GM12878 (cell line): ENCODE measurements at regions not wholly inside any gene's neighbourhood (a gene's known extent, or its start where the extent isn't known, plus 50 kb on each side); places are given as distances from the start of the nearest gene placed in this dataset.

Source experiments
- ATAC-seq: fragments of 200-7000 bp; cut with Tn5 transposase; 3 replicates; pipeline ENCODE4 v1.9.1; 2020; ENCODE audit warnings: mild to moderate bottlenecking, moderate library complexity
- BruUV-seq: library from RNA; stranded (reverse); fragments of 400-500 nt; replicated peaks from 2 replicates; lab custom pipeline; 2021; lab: Mats Ljungman, UMichigan
- CTCF ChIA-PET: fragments of 300-600 bp; sonication (Branson Sonifier 250); formaldehyde crosslinking; extraction: SDS; loops from one replicate; lab custom pipeline; 2021; ENCODE audit warnings: inconsistent platforms; lab: Yijun Ruan, JAX
- POLR2A ChIA-PET: fragments of 350-600 bp; formaldehyde crosslinking; extraction: SDS; loops from one replicate; lab custom pipeline; 2021; ENCODE audit warnings: inconsistent platforms; lab: Charles Lee
- RAD21 ChIA-PET: fragments of 300-600 bp; sonication (Branson Sonifier 250); formaldehyde crosslinking; loops from one replicate; lab custom pipeline; 2023; ENCODE audit warnings: antibody characterized with exemption; ENCODE audit not compliant: unreplicated experiment; lab: Charles Lee
- SMC1A ChIA-PET: fragments of 300-600 bp; sonication (Branson Sonifier 250); formaldehyde crosslinking; loops from one replicate; lab custom pipeline; 2023; ENCODE audit not compliant: unreplicated experiment, uncharacterized antibody; lab: Charles Lee
- DNase-seq: peaks from one replicate; pipeline ENCODE4 v3.0.0-alpha.2; 2011; ENCODE audit warnings: low read depth, low spot score
- FAIRE-seq: peaks from 3 replicates; lab custom pipeline; 2011; peaks lifted over from hg19 to GRCh38; lab: Jason Lieb, UNC
- H2AFZ ChIP-seq: 2 replicates; pipeline ENCODE4 v1.6.0; 2011; ENCODE audit warnings: low read depth, low read length, control low read depth; ENCODE audit not compliant: control insufficient read depth
- H3K27ac ChIP-seq: 2 replicates; pipeline ENCODE4 v1.5.1; 2011; ENCODE audit warnings: control low read depth; ENCODE audit not compliant: control insufficient read depth, insufficient read depth
- H3K27me3 ChIP-seq, 2 experiments: replicated peaks in 1 of 2; 2 replicates each; pipeline versions ENCODE4 v1.6.0 to v1.6.1; 2011; ENCODE audit warnings: low read length in 1 of 2; ENCODE audit not compliant: control insufficient read depth in 2 of 2, insufficient read depth in 2 of 2
- H3K36me3 ChIP-seq, 2 experiments: 2 replicates each; pipeline ENCODE4 v1.5.1; 2011; ENCODE audit warnings: low read length in 1 of 2; ENCODE audit not compliant: control insufficient read depth in 2 of 2, insufficient read depth in 2 of 2
- H3K4me1 ChIP-seq: 2 replicates; pipeline ENCODE4 v1.6.1; 2011; ENCODE audit warnings: mild to moderate bottlenecking, low read length, moderate library complexity, mixed read lengths; ENCODE audit not compliant: control insufficient read depth, insufficient read depth
- H3K4me2 ChIP-seq: 2 replicates; pipeline ENCODE4 v1.6.0; 2011; ENCODE audit warnings: control low read depth; ENCODE audit not compliant: control insufficient read depth, insufficient read depth
- H3K4me3 ChIP-seq: fragments of 200-600 bp; sonication (generic); 2 replicates; pipeline ENCODE4 v1.5.1; 2016
- H3K79me2 ChIP-seq: 2 replicates; pipeline ENCODE4 v1.6.0; 2011; ENCODE audit warnings: low read length; ENCODE audit not compliant: control insufficient read depth, insufficient read depth
- H3K9ac ChIP-seq: 2 replicates; pipeline ENCODE4 v1.8.0; 2011; ENCODE audit warnings: low read length, control low read depth, mixed read lengths; ENCODE audit not compliant: control insufficient read depth, insufficient read depth
- H3K9me3 ChIP-seq: replicated peaks from 3 replicates; pipeline ENCODE4 v1.5.1; 2011; ENCODE audit warnings: mild to moderate bottlenecking, low read length; ENCODE audit not compliant: control insufficient read depth, insufficient read depth
- H4K20me1 ChIP-seq: 2 replicates; pipeline ENCODE4 v1.6.0; 2011; ENCODE audit not compliant: control insufficient read depth, insufficient read depth
- CBX5 ChIP-seq: sonication (generic); IDR thresholded peaks from 2 replicates; pipeline ENCODE4 v1.6.1; 2016; ENCODE audit warnings: low read depth, moderate library complexity, mild to moderate bottlenecking, inconsistent platforms
- CHD2 ChIP-seq: IDR thresholded peaks from 2 replicates; pipeline ENCODE4 v1.6.1; 2011; ENCODE audit warnings: low read depth, low read length, improper control_type of control experiment, borderline replicate concordance
- EZH2 ChIP-seq: IDR thresholded peaks from 2 replicates; pipeline ENCODE4 v1.6.1; 2012; ENCODE audit warnings: low read depth, mild to moderate bottlenecking, control low read depth, inconsistent platforms, low read length, borderline replicate concordance; ENCODE audit not compliant: control insufficient read depth
- IKZF1 ChIP-seq: fragments of 450-650 bp; conservative IDR thresholded peaks from 2 replicates; pipeline ENCODE4 v1.6.1; 2017; ENCODE audit warnings: antibody characterized with exemption, mild to moderate bottlenecking
- IRF5 ChIP-seq: fragments of 450-650 bp; IDR thresholded peaks from 2 replicates; pipeline ENCODE4 v1.6.1; 2017; ENCODE audit warnings: borderline replicate concordance
- POLR2A ChIP-seq: IDR thresholded peaks from 2 replicates; pipeline ENCODE4 v1.6.1; 2011; ENCODE audit warnings: low read depth, mild to moderate bottlenecking, low read length
- USF2 ChIP-seq: IDR thresholded peaks from 2 replicates; pipeline ENCODE4 v1.6.1; 2011; ENCODE audit warnings: low read depth, low read length, improper control_type of control experiment, borderline replicate concordance
- ZNF24 ChIP-seq: fragments of 450-650 bp; IDR thresholded peaks from 2 replicates; pipeline ENCODE4 v1.6.1; 2017; ENCODE audit warnings: antibody characterized with exemption, mild to moderate bottlenecking
- WGBS: methylation state at CpG from one replicate; pipeline ENCODE4 v1.1.6; 2016; ENCODE audit warnings: low lambda C conversion rate; ENCODE audit not compliant: insufficient replicate concordance, insufficient coverage; ENCODE audit errors: missing lambda C conversion rate; 5-methylcytosine and 5-hydroxymethylcytosine counted together
- in situ Hi-C: fragments of 300-500 bp; cut with MboI; formaldehyde crosslinking; loops from 9 replicates; pipeline ENCODE4 v1.14.3; 2018; ENCODE audit warnings: mixed read lengths
- intact Hi-C: fragments of 100-400 bp; cut with micrococcal nuclease; formaldehyde crosslinking; loops from one replicate; pipeline ENCODE4 v1.14.2; 2022; ENCODE audit not compliant: unreplicated experiment
- TF ChIP-seq, protein P1 (sequence below): fragments of 450-650 bp; conservative IDR thresholded peaks from 2 replicates; pipeline ENCODE4 v1.6.1; 2017; ENCODE audit warnings: mild to moderate bottlenecking, moderate library complexity
- TF ChIP-seq, protein P2 (sequence below): IDR thresholded peaks from 2 replicates; pipeline ENCODE4 v1.6.1; 2012; ENCODE audit warnings: mild to moderate bottlenecking, low read depth, low read length

DNA sequence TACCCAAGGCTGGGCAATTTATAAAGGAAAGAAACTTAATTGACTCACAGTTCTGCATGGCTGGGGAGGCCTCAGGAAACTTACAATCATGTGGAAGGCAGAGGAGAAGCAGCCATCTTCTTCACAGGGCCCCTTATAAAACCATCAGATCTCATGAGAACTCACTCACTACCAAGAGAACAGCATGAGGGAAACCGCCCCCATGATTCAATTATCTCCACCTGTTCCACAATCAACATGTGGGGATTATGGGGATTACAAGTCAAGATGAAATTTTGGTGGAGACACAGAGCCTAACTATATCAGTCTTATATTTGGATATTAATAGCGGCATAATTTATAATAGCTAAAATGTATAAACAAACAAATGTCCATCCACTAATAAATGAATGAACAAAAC lies 1123.7 kb upstream of the NCAM2 start:
- intact Hi-C loops = no loop called here
- no peak overlapping the region for H3K4me3 ChIP-seq
- no peaks in the 10 kb centered on the region for H3K27me3 ChIP-seq
- ChIA-PET RAD21 (no interaction called here), SMC1A (no interaction called here), CTCF (no interaction called here), POLR2A (no interaction called here)
- WGBS = 45% methylated on average over 2 of the region's 2 CpGs
- H3K4me1 ChIP-seq = no peaks in the 10 kb centered on the region
- FAIRE-seq (no peak), DNase-seq (no peak), ATAC-seq (no peak)
- BruUV-seq = no TSS peak
- H3K9me3 ChIP-seq = no peaks in the 10 kb centered on the region
- H3K27ac ChIP-seq = no peak overlapping the region
- H3K79me2 ChIP-seq = no peaks in the 10 kb centered on the region
- no peaks in the 10 kb centered on the region for H3K36me3 ChIP-seq
- in situ Hi-C loops = no loop called here
- no peak for TF ChIP-seq CHD2
- no peak for TF ChIP-seq POLR2A
- TF ChIP-seq ZNF24 = no peak
- TF ChIP-seq, protein P1, sequence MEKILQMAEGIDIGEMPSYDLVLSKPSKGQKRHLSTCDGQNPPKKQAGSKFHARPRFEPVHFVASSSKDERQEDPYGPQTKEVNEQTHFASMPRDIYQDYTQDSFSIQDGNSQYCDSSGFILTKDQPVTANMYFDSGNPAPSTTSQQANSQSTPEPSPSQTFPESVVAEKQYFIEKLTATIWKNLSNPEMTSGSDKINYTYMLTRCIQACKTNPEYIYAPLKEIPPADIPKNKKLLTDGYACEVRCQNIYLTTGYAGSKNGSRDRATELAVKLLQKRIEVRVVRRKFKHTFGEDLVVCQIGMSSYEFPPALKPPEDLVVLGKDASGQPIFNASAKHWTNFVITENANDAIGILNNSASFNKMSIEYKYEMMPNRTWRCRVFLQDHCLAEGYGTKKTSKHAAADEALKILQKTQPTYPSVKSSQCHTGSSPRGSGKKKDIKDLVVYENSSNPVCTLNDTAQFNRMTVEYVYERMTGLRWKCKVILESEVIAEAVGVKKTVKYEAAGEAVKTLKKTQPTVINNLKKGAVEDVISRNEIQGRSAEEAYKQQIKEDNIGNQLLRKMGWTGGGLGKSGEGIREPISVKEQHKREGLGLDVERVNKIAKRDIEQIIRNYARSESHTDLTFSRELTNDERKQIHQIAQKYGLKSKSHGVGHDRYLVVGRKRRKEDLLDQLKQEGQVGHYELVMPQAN = no peak
- no peak for TF ChIP-seq EZH2
- TF ChIP-seq IKZF1 = no peak
- TF ChIP-seq USF2 = no peak
- TF ChIP-seq IRF5 = no peak
- TF ChIP-seq CBX5 = no peak
- TF ChIP-seq, protein P2, sequence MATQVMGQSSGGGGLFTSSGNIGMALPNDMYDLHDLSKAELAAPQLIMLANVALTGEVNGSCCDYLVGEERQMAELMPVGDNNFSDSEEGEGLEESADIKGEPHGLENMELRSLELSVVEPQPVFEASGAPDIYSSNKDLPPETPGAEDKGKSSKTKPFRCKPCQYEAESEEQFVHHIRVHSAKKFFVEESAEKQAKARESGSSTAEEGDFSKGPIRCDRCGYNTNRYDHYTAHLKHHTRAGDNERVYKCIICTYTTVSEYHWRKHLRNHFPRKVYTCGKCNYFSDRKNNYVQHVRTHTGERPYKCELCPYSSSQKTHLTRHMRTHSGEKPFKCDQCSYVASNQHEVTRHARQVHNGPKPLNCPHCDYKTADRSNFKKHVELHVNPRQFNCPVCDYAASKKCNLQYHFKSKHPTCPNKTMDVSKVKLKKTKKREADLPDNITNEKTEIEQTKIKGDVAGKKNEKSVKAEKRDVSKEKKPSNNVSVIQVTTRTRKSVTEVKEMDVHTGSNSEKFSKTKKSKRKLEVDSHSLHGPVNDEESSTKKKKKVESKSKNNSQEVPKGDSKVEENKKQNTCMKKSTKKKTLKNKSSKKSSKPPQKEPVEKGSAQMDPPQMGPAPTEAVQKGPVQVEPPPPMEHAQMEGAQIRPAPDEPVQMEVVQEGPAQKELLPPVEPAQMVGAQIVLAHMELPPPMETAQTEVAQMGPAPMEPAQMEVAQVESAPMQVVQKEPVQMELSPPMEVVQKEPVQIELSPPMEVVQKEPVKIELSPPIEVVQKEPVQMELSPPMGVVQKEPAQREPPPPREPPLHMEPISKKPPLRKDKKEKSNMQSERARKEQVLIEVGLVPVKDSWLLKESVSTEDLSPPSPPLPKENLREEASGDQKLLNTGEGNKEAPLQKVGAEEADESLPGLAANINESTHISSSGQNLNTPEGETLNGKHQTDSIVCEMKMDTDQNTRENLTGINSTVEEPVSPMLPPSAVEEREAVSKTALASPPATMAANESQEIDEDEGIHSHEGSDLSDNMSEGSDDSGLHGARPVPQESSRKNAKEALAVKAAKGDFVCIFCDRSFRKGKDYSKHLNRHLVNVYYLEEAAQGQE = no peak
- H2AFZ ChIP-seq = no peak overlapping the region
- H4K20me1 ChIP-seq = no peaks in the 10 kb centered on the region
- H3K4me2 ChIP-seq = no peak overlapping the region
- no peak overlapping the region for H3K9ac ChIP-seq
